Naive thymus-derived CD4-positive, alpha-beta T cell (primary cell): ENCODE measurements at regions not wholly inside any gene's neighbourhood (a gene's known extent, or its start where the extent isn't known, plus 50 kb on each side); places are given as distances from the start of the nearest gene placed in this dataset.

Source experiments
- ATAC-seq: fragments of 150-1000 bp; cut with Tn5 transposase; 2 replicates; pipeline ENCODE4 v1.10.0; 2021; ENCODE audit warnings: mild to moderate bottlenecking, moderate library complexity
- CTCF ChIA-PET: fragments of 350-600 bp; sonication (Branson Sonifier 250); formaldehyde crosslinking; loops from one replicate; lab custom pipeline; 2021; ENCODE audit warnings: antibody characterized with exemption; lab: Charles Lee
- POLR2A ChIA-PET: fragments of 350-600 bp; sonication (Branson Sonifier 250); formaldehyde crosslinking; loops from one replicate; lab custom pipeline; 2021; ENCODE audit warnings: antibody characterized with exemption, inconsistent platforms; lab: Charles Lee
- DNase-seq, 9 donors: peaks; one replicate each; pipeline versions ENCODE4 v3.0.0 to v3.0.0-alpha.2; 2020 to 2022; ENCODE audit warnings: mixed read lengths in 1 of 9
- H3K27ac ChIP-seq: one replicate; pipeline ENCODE4 v1.7.0; 2013; ENCODE audit warnings: mild to moderate bottlenecking, low read depth, low read length, moderate library complexity
- H3K27me3 ChIP-seq, 2 donors: one replicate each; pipeline ENCODE4 v1.7.0; 2013; ENCODE audit warnings: low read length in 2 of 2, mild to moderate bottlenecking in 2 of 2, moderate library complexity in 2 of 2; ENCODE audit not compliant: control insufficient read depth in 2 of 2, insufficient read depth in 2 of 2
- H3K36me3 ChIP-seq, 3 experiments: 1 replicate in 2 of 3; 2 replicates in 1 of 3; pipeline ENCODE4 v1.7.0; 2013; ENCODE audit warnings: low read length in 3 of 3, mild to moderate bottlenecking in 3 of 3, moderate library complexity in 1 of 3; ENCODE audit not compliant: insufficient read depth in 3 of 3, control insufficient read depth in 2 of 3
- H3K4me1 ChIP-seq, 2 donors: one replicate each; pipeline ENCODE4 v1.7.0; 2013; ENCODE audit warnings: low read length in 2 of 2, mild to moderate bottlenecking in 2 of 2, moderate library complexity in 1 of 2; ENCODE audit not compliant: control insufficient read depth in 2 of 2, insufficient read depth in 2 of 2
- H3K4me3 ChIP-seq: 2 replicates; pipeline ENCODE4 v1.7.0; 2013; ENCODE audit warnings: mild to moderate bottlenecking, low read length
- H3K9me3 ChIP-seq, 3 experiments: 1 replicate in 2 of 3; 2 replicates in 1 of 3; pipeline ENCODE4 v1.7.0; 2013; ENCODE audit warnings: low read length in 3 of 3; ENCODE audit not compliant: control insufficient read depth in 2 of 3
- H3K27ac Mint-ChIP-seq, 9 donors: one replicate each; pipeline ENCODE4 v1.8.0; 2020 to 2022; ENCODE audit warnings: mixed read lengths in 9 of 9, mild to moderate bottlenecking in 8 of 9, moderate library complexity in 5 of 9, inconsistent platforms in 2 of 9
- H3K27me3 Mint-ChIP-seq, 5 donors: one replicate each; pipeline ENCODE4 v1.8.0; 2021 to 2022; ENCODE audit warnings: mixed read lengths in 5 of 5, mild to moderate bottlenecking in 1 of 5
- H3K36me3 Mint-ChIP-seq, 5 donors: one replicate each; pipeline ENCODE4 v1.8.0; 2020 to 2022; ENCODE audit warnings: mixed read lengths in 5 of 5, mild to moderate bottlenecking in 3 of 5, inconsistent platforms in 1 of 5
- H3K4me1 Mint-ChIP-seq, 7 donors: one replicate each; pipeline ENCODE4 v1.8.0; 2020 to 2022; ENCODE audit warnings: mixed read lengths in 7 of 7, mild to moderate bottlenecking in 3 of 7, inconsistent platforms in 1 of 7
- H3K4me3 Mint-ChIP-seq, 10 donors: one replicate each; pipeline ENCODE4 v1.8.0; 2020 to 2022; ENCODE audit warnings: mild to moderate bottlenecking in 10 of 10, mixed read lengths in 10 of 10, moderate library complexity in 6 of 10, inconsistent platforms in 2 of 10
- H3K9me3 Mint-ChIP-seq, 11 donors: one replicate each; pipeline ENCODE4 v1.8.0; 2020 to 2022; ENCODE audit warnings: mixed read lengths in 11 of 11, mild to moderate bottlenecking in 4 of 11, inconsistent platforms in 1 of 11, moderate library complexity in 1 of 11
- intact Hi-C, 2 donors: fragments of 100-400 bp; cut with micrococcal nuclease; formaldehyde crosslinking; loops; one replicate each; pipeline ENCODE4 v1.15.1; 2023

- peaks cover 0 to 11% (median 0%) of the 10 kb centered on the region in 5 donors for H3K27me3 Mint-ChIP-seq
- ChIA-PET CTCF (interaction anchor here (0.5 kb wide), 1 partner anchor 33 kb away, joined by 3 read pairs; no protein-coding TSS in a partner anchor), POLR2A (no interaction called here)
- H3K36me3 Mint-ChIP-seq: no peaks in the 10 kb centered on the region
- Histone ChIP-seq H3K4me3 (no peak overlapping the region), H3K4me1 (no peaks in the 10 kb centered on the region), H3K27me3 (no peaks in the 10 kb centered on the region), H3K9me3 (no peaks in the 10 kb centered on the region), H3K27ac (no peak overlapping the region), H3K36me3 (no peaks in the 10 kb centered on the region)
- intact Hi-C loops: no loop called here
- no peak overlapping the region for H3K4me3 Mint-ChIP-seq
- H3K4me1 Mint-ChIP-seq: no peaks in the 10 kb centered on the region
- peaks cover 0 to 5% (median 0%) of the 10 kb centered on the region in 11 donors for H3K9me3 Mint-ChIP-seq
- no peak overlapping the region for H3K27ac Mint-ChIP-seq
- DNase-seq (no peak), ATAC-seq (no peak)
These were observed 284.1 kb downstream of the SOX9 start for GRCh38 chr17:72404872-72405271.

GRCh38 chr17:72405662-72406230 lies 284.9 kb downstream of the SOX9 start:
- intact Hi-C loops: no loop called here
- ATAC-seq (no peak), DNase-seq (no peak)
- H3K9me3 ChIP-seq: no peaks in the 10 kb centered on the region
- no peaks in the 10 kb centered on the region for H3K36me3 Mint-ChIP-seq
- H3K4me1 Mint-ChIP-seq: no peaks in the 10 kb centered on the region
- no peak overlapping the region for H3K27ac ChIP-seq
- H3K27me3 ChIP-seq: no peaks in the 10 kb centered on the region
- H3K4me1 ChIP-seq: no peaks in the 10 kb centered on the region
- no peak overlapping the region for H3K4me3 ChIP-seq
- no peaks in the 10 kb centered on the region for H3K36me3 ChIP-seq
- ChIA-PET CTCF (no interaction called here), POLR2A (no interaction called here)
- peak overlapping the region in 1 of 9 donors; percentile 42 for H3K27ac Mint-ChIP-seq
- H3K9me3 Mint-ChIP-seq: peaks cover 0 to 5% (median 0%) of the 10 kb centered on the region in 11 donors
- H3K27me3 Mint-ChIP-seq: peaks cover 0 to 11% (median 0%) of the 10 kb centered on the region in 5 donors
- H3K4me3 Mint-ChIP-seq: no peak overlapping the region

GRCh38 chr17:72406498-72406897 lies 285.7 kb downstream of the SOX9 start:
- DNase-seq (no peak), ATAC-seq (no peak)
- Mint-ChIP-seq H3K27me3 (peaks cover 0 to 11% (median 0%) of the 10 kb centered on the region in 5 donors), H3K4me1 (no peaks in the 10 kb centered on the region), H3K36me3 (no peaks in the 10 kb centered on the region), H3K4me3 (no peak overlapping the region), H3K27ac (no peak overlapping the region), H3K9me3 (peaks cover 0 to 6% (median 0%) of the 10 kb centered on the region in 11 donors)
- no peaks in the 10 kb centered on the region for H3K4me1 ChIP-seq
- no peaks in the 10 kb centered on the region for H3K36me3 ChIP-seq
- intact Hi-C loops: no loop called here
- no peak overlapping the region for H3K4me3 ChIP-seq
- CTCF ChIA-PET: no interaction called here
- POLR2A ChIA-PET: no interaction called here
- H3K27ac ChIP-seq: no peak overlapping the region
- H3K9me3 ChIP-seq: no peaks in the 10 kb centered on the region
- H3K27me3 ChIP-seq: no peaks in the 10 kb centered on the region

GRCh38 chr17:72407336-72407909 lies 286.6 kb downstream of the SOX9 start:
- peaks cover 0 to 6% (median 0%) of the 10 kb centered on the region in 11 donors for H3K9me3 Mint-ChIP-seq
- Histone ChIP-seq H3K4me3 (no peak overlapping the region), H3K36me3 (no peaks in the 10 kb centered on the region), H3K27me3 (no peaks in the 10 kb centered on the region), H3K9me3 (no peaks in the 10 kb centered on the region), H3K27ac (no peak overlapping the region), H3K4me1 (no peaks in the 10 kb centered on the region)
- no peak overlapping the region for H3K4me3 Mint-ChIP-seq
- ChIA-PET CTCF (no interaction called here), POLR2A (no interaction called here)
- H3K27me3 Mint-ChIP-seq: peaks cover 0 to 11% (median 0%) of the 10 kb centered on the region in 5 donors
- no peak overlapping the region for H3K27ac Mint-ChIP-seq
- no peaks in the 10 kb centered on the region for H3K4me1 Mint-ChIP-seq
- no peak for ATAC-seq
- no peak for DNase-seq
- intact Hi-C loops: no loop called here
- H3K36me3 Mint-ChIP-seq: no peaks in the 10 kb centered on the region

- Mint-ChIP-seq H3K36me3 (no peaks in the 10 kb centered on the region), H3K4me3 (no peak overlapping the region), H3K27ac (no peak overlapping the region), H3K4me1 (no peaks in the 10 kb centered on the region), H3K27me3 (peaks cover 0 to 11% (median 3%) of the 10 kb centered on the region in 5 donors), H3K9me3 (peaks cover 0 to 8% (median 3%) of the 10 kb centered on the region in 11 donors)
- ATAC-seq: no peak
- H3K9me3 ChIP-seq: no peaks in the 10 kb centered on the region
- H3K4me1 ChIP-seq: no peaks in the 10 kb centered on the region
- POLR2A ChIA-PET: no interaction called here
- CTCF ChIA-PET: no interaction called here
- no peak for DNase-seq
- H3K27me3 ChIP-seq: no peaks in the 10 kb centered on the region
- no peak overlapping the region for H3K4me3 ChIP-seq
- H3K36me3 ChIP-seq: no peaks in the 10 kb centered on the region
- H3K27ac ChIP-seq: no peak overlapping the region
- intact Hi-C loops: no loop called here
These were observed 287.1 kb downstream of the SOX9 start for GRCh38 chr17:72407931-72408330.

GRCh38 chr17:72408641-72409040 lies 287.8 kb downstream of the SOX9 start:
- Histone ChIP-seq H3K4me1 (no peaks in the 10 kb centered on the region), H3K27me3 (no peaks in the 10 kb centered on the region), H3K4me3 (no peak overlapping the region), H3K27ac (no peak overlapping the region), H3K9me3 (no peaks in the 10 kb centered on the region), H3K36me3 (no peaks in the 10 kb centered on the region)
- Mint-ChIP-seq H3K27me3 (peaks cover 0 to 9% (median 4%) of the 10 kb centered on the region in 5 donors), H3K36me3 (no peaks in the 10 kb centered on the region), H3K27ac (no peak overlapping the region), H3K4me3 (no peak overlapping the region), H3K4me1 (no peaks in the 10 kb centered on the region), H3K9me3 (peaks cover 0 to 10% (median 3%) of the 10 kb centered on the region in 11 donors)
- POLR2A ChIA-PET: no interaction called here
- CTCF ChIA-PET: no interaction called here
- intact Hi-C loops: no loop called here
- no peak for DNase-seq
- no peak for ATAC-seq

GRCh38 chr17:72409405-72410002 lies 288.7 kb downstream of the SOX9 start:
- intact Hi-C loops: no loop called here
- ChIA-PET CTCF (no interaction called here), POLR2A (no interaction called here)
- H3K9me3 ChIP-seq: no peaks in the 10 kb centered on the region
- H3K4me3 Mint-ChIP-seq: no peak overlapping the region
- DNase-seq (no peak), ATAC-seq (no peak)
- no peaks in the 10 kb centered on the region for H3K4me1 Mint-ChIP-seq
- no peak overlapping the region for H3K27ac Mint-ChIP-seq
- H3K27ac ChIP-seq: no peak overlapping the region
- H3K36me3 Mint-ChIP-seq: no peaks in the 10 kb centered on the region
- H3K9me3 Mint-ChIP-seq: peaks cover 0 to 10% (median 5%) of the 10 kb centered on the region in 11 donors
- no peaks in the 10 kb centered on the region for H3K36me3 ChIP-seq
- H3K4me1 ChIP-seq: no peaks in the 10 kb centered on the region
- peaks cover 0 to 6% (median 4%) of the 10 kb centered on the region in 5 donors for H3K27me3 Mint-ChIP-seq
- H3K27me3 ChIP-seq: no peaks in the 10 kb centered on the region
- H3K4me3 ChIP-seq: no peak overlapping the region
